Peyer's patch (tissue), 4 donors: ENCODE measurements at regions not wholly inside any gene's neighbourhood (a gene's known extent, or its start where the extent isn't known, plus 50 kb on each side); places are given as distances from the start of the nearest gene placed in this dataset.
"Not testable (repeated sequence)": the region's sequence is repeated elsewhere in the genome, so short reads cannot be mapped to it uniquely, and the experiment has no call there.

ENCODE experiments used
- POLR2A ChIP-seq, 2 donors: fragments of 450-650 bp; IDR thresholded peaks; one replicate each; pipeline ENCODE4 v1.5.1; 2017; ENCODE audit warnings: antibody characterized with exemption in 2 of 2, mild to moderate bottlenecking in 2 of 2, moderate library complexity in 2 of 2
- TF ChIP-seq, protein P1 (sequence below), 6 experiments: fragments of 450-650 bp in 4 of 6; fragments of 200-600 bp in 2 of 6; sonication (generic) in 1 of 6; IDR thresholded peaks; one replicate each; pipeline ENCODE4 v1.5.1; 2017 to 2019; ENCODE audit warnings: antibody characterized with exemption in 6 of 6, mild to moderate bottlenecking in 3 of 6, moderate library complexity in 1 of 6

DNA sequence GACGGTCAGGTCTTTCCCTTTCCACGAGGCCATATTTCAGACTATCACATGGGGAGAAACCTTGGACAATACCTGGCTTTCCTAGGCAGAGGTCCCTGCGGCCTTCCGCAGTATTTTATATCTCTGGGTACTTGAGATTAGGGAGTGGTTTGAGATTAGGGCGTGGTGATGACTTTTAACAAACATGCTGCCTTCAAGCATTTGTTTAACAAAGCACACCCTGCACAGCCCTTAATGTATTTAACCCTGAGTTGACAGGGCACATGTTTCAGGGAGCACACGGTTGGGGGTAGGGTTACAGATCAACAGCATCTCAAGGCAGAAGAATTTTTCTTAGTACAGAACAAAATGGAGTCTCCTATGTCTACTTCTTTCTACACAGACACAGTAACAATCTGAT, 80.5 kb upstream of the ST8SIA4 start:
- TF ChIP-seq, protein P1, sequence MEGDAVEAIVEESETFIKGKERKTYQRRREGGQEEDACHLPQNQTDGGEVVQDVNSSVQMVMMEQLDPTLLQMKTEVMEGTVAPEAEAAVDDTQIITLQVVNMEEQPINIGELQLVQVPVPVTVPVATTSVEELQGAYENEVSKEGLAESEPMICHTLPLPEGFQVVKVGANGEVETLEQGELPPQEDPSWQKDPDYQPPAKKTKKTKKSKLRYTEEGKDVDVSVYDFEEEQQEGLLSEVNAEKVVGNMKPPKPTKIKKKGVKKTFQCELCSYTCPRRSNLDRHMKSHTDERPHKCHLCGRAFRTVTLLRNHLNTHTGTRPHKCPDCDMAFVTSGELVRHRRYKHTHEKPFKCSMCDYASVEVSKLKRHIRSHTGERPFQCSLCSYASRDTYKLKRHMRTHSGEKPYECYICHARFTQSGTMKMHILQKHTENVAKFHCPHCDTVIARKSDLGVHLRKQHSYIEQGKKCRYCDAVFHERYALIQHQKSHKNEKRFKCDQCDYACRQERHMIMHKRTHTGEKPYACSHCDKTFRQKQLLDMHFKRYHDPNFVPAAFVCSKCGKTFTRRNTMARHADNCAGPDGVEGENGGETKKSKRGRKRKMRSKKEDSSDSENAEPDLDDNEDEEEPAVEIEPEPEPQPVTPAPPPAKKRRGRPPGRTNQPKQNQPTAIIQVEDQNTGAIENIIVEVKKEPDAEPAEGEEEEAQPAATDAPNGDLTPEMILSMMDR (IDR thresholded peaks at IDR 0.05), result not testable (repeated sequence)
- not testable (repeated sequence) for TF ChIP-seq POLR2A (IDR thresholded peaks at IDR 0.05)
